ENCODE measurements at regions not wholly inside any gene's neighbourhood (a gene's known extent, or its start where the extent isn't known, plus 50 kb on each side); places are given as distances from the start of the nearest gene placed in this dataset.
"Not testable (repeated sequence)": the region's sequence is repeated elsewhere in the genome, so short reads cannot be mapped to it uniquely, and the experiment has no call there.

DNA sequence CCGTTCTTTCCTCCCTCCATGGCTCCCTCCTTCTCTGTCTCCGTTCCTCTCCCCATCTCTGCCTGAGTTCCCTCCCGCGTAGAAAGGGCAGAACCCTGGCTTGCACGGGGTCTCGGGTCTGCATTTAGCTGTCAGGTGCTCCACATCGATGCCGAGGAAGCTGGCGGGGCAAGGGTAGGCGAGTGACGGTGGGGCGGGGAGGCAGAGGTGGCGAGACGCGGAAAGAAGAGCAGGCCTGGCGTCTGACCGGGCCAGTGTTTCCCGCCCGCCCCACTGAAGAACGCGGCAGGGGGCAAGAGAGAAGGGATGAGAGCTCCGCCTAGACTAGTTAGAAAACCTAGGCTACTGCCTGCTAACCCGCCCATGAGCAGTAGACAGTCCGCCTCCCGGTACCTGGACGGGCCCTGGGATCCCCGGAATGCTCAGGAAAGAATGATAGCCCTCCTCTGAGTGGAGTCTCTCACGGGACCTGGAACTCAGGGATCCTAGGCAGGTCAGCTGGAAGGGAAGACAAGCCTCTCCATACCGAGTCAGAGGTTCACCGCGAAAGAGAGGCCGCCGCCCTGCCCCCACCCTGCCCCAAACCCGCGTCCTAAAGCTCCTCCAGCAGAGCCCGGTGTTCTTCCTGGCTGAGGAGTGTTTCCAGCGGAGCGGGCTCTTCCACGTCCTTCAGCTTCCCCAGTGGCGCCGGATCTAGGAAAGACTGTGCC is 357.9 kb upstream of the DEFB115 start:
- DNase-seq (ENCODE audit: low spot score), result peak; percentile 61

DNA sequence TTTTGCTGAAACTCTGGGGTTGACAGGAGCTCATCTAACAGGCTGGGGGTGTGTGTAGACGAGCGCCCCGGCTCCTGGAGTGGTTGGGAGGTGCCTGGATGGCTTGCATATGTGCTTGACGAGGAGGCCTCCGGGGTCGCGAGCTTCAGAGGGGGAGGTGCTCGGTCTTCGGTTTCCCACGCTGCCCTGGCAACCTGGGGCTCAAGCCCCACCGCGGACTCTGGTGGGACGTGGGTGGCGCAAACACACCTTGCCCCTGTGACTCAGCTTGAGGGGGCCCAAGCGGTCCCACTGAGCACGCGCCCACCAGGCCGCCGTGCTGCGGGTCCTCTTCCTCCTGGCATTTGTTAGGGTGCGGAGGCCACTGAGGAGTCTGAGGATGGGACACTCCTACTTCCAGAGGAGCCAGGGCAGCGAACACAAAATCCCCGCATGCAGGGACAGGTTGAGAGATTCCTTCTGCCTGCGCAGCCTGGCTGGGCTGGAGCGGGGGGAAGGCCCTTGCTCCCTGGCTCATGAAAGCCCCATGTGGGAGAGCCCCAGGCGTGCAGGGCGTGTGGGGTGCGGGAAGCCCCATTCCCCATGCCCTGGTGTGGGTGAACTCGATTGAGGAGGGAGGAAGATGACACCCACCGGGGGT is 357.3 kb upstream of the DEFB115 start:
- DNase-seq (ENCODE audit: low spot score), result not testable (repeated sequence)

- not testable (repeated sequence) for DNase-seq (ENCODE audit: low spot score)
Observed at GRCh38 chr20:30905231-30905630, 352.2 kb upstream of the DEFB115 start.

GRCh38 chr20:30910937-30911725 is 346.3 kb upstream of the DEFB115 start:
- DNase-seq (ENCODE audit: low spot score), result no peak

DNA sequence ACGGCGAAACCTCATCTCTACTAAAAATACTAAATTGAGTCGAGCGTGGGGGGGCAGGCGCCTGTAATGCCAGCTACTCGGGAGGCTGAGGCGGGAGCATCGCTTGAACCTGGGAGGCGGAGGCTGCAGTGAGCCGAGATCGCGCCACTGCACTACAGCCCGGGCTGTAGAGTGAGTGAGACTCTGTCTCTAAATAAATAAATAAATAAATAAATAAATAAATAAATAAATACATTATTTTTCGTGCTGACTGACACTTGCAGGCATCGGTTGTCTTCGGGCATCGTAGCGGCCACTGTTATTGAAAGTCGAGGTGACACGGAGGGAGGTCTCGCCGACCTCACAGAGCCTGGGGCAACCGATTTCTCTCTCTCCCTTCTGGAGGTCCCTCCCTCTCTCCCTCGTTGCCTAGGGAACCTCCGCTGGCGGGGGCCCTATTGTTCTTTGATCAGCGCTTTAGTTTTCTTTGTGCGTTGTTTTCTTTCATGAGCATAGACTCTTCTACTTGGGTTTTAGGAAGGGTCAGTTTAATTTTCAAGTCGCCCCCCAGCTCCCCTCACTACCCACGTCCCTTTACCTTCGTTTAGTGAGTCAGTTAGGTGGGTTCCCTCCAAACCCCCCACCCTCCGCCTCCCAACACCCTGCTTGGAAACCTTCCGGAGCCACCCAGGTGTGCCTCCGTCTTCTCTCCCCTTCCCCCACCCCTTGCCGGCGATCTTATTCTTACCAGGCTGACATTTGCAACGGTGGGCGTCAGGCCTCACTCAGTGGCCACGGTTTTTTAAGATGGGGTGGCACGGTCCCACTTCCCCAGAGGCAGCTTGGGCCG is 345.4 kb upstream of the DEFB115 start:
- not testable (repeated sequence) for DNase-seq (ENCODE audit: low spot score)

GRCh38 chr20:30912661-30913026 is 344.8 kb upstream of the DEFB115 start:
- not testable (repeated sequence) for DNase-seq (ENCODE audit: low spot score)

GRCh38 chr20:30916404-30916803 is 341.1 kb upstream of the DEFB115 start:
- DNase-seq (ENCODE audit: low spot score), result not testable (repeated sequence)

- no peak for DNase-seq (ENCODE audit: low spot score)
Observed at GRCh38 chr20:30919514-30920188, 337.8 kb upstream of the DEFB115 start.

DNA sequence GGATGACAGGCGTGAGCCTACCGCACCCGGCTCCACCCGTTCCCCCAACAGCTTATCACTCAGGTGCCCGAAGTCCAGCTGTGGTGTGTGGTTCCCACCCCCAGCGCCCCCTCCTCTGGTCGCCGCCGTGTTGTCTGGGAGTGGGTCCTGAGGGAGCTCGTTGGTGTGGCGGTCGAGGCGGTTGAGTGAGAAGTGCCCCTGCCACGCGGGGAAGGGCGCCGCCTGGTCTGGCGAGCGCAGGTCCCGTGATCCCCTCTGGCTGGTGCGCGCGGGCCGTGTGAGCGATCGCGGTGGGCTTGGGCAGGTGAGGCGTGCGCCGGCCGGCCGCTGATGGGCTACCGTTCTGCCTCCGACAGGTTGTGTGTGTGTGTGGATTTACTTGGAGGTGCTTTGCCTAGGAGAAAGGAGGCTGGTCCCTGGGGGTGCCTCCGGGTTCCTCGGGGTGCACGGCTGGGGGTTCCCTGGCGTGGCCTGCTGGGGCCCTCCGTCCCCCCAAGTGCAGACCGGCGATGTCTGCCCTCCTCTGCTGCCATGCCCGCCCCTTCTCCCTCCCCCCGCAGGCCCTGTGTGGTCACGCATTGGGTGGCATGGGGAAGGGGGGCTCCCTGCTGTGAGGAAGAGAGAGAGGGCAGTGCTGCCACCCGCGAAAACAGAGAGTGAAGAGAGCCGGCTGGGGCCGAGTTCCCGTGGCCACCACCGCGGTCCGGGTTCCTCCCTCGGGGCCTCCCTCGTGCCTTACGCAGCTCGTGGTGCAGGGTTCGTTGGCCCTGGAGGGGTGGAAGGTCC is 336.0 kb upstream of the DEFB115 start:
- DNase-seq (ENCODE audit: low spot score), result no peak

DNA sequence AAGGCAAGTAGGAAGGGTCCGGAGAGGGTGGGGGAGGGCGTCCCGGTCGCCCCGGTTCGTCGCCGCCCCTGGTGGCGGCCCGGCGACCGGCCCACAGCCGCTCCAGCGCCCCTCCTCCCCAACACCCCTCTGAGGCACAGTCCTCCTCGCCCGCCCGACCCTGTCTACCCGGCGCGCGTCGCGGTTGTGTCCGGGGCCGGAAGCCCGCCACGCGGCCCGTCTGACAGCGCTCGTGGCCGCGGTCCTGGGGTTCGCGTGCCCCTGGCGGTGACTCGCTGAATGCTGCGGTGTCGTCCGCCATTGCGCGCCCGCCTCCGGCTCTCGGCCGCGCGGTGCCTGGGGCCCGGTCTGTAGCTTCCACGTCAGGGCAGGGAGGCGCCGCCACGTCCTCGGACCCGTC is 335.3 kb upstream of the DEFB115 start:
- no peak for DNase-seq (ENCODE audit: low spot score)

- DNase-seq (ENCODE audit: low spot score), result no peak
Observed at GRCh38 chr20:30937790-30938189, 319.7 kb upstream of the DEFB115 start.

DNA sequence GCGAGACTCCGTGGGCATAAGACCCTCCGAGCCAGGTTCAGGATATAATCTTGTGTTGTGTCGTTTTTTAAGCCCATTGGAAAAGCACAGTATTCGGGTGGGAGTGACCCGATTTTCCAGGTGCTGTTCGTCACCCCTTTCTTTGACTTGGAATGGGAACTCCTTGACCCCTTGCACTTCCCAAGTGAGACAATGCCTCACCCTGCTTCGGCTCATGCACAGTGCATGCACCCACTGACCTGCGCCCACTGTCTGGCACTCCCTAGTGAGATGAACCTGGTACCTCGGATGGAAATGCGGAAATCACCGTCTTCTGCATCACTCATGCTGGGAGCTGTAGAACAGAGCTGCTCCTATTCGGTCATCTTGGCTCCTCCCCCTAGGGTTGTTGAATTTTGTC is 307.7 kb upstream of the DEFB115 start:
- DNase-seq (ENCODE audit: low spot score), result no peak

DNA sequence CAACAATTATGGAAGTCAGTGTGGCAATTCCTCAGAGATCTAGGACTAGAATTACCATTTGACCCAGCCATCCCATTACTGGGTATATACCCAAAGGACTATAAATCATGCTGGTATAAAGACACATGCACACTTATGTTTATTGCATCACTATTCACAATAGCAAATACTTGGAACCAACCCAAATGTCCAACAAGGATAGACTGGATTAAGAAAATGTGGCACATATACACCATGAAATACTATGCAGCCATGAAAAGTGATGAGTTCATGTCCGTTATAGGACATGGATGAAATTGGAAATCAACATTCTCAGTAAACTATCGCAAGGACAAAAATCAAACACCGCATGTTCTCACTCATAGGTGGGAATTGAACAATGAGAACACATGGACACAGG is 306.4 kb upstream of the DEFB115 start:
- not testable (repeated sequence) for DNase-seq (ENCODE audit: low spot score)

- DNase-seq (ENCODE audit: low spot score), result not testable (repeated sequence)
Observed at GRCh38 chr20:30956649-30957048, 300.8 kb upstream of the DEFB115 start.

- DNase-seq (ENCODE audit: low spot score), result not testable (repeated sequence)
Observed at GRCh38 chr20:30959208-30959607, 298.3 kb upstream of the DEFB115 start.

DNA sequence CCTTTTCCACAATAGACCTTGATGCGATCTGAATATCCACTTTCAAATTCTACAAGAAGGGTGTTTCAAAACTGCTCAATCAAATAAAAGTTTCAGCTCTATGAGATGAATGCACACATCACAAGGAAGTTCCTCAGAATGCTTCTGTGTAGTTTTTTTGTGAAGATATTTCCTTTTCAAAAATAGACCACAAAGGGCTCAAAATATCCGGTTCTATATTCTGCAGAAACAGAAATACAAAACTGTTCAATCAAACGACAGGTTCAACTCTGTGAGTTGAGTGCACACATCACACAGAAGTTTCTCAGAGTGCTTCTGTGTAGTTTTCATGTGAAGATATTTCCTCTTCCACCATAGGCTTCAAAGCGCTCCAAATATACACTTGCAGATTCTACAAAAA is 293.9 kb upstream of the DEFB115 start:
- DNase-seq (ENCODE audit: low spot score), result no peak

DNA sequence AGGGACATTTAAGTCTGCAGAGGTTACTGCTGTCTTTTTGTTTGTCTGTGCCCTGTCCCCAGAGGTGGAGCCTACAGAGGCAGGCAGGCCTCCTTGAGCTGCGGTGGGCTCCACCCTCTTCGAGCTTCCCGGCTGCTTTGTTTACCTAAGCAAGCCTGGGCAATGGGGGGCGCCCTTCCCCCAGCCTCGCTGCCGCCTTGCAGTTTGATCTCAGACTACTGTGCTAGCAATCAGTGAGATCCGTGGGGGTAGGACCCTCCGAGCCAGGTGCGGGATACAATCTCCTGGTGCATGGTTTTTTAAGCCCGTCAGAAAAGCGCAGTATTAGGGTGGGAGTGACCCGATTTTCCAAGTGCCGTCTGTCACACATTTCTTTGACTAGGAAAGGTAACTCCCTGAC is 281.6 kb upstream of the DEFB115 start:
- not testable (repeated sequence) for DNase-seq (ENCODE audit: low spot score)

GRCh38 chr20:30985386-30985785 is 272.1 kb upstream of the DEFB115 start:
- no peak for DNase-seq (ENCODE audit: low spot score)

All from ureter (tissue), 1 donor.